ENCODE measurements at regions not wholly inside any gene's neighbourhood (a gene's known extent, or its start where the extent isn't known, plus 50 kb on each side); places are given as distances from the start of the nearest gene placed in this dataset.

GRCh38 chr1:244937099-244937498 lies 72.8 kb upstream of the HNRNPU start:
- no peaks in the 10 kb centered on the region for H4K20me1 ChIP-seq (ENCODE audit: insufficient read depth, poor library complexity, severe bottlenecking)
- no peaks in the 10 kb centered on the region for H3K9me3 ChIP-seq (ENCODE audit: low read depth)
- H3K79me2 ChIP-seq, result no peaks in the 10 kb centered on the region
- TF ChIP-seq EZH2 (IDR thresholded peaks at IDR 0.05; ENCODE audit: borderline replicate concordance), result no peak
- TF ChIP-seq EZH2phosphoT487 (IDR thresholded peaks at IDR 0.05; ENCODE audit: low read depth, severe bottlenecking, unreplicated experiment), result no peak
- TF ChIP-seq, protein P1, sequence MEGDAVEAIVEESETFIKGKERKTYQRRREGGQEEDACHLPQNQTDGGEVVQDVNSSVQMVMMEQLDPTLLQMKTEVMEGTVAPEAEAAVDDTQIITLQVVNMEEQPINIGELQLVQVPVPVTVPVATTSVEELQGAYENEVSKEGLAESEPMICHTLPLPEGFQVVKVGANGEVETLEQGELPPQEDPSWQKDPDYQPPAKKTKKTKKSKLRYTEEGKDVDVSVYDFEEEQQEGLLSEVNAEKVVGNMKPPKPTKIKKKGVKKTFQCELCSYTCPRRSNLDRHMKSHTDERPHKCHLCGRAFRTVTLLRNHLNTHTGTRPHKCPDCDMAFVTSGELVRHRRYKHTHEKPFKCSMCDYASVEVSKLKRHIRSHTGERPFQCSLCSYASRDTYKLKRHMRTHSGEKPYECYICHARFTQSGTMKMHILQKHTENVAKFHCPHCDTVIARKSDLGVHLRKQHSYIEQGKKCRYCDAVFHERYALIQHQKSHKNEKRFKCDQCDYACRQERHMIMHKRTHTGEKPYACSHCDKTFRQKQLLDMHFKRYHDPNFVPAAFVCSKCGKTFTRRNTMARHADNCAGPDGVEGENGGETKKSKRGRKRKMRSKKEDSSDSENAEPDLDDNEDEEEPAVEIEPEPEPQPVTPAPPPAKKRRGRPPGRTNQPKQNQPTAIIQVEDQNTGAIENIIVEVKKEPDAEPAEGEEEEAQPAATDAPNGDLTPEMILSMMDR (IDR thresholded peaks at IDR 0.05; ENCODE audit: poor library complexity), result no peak
- no peak overlapping the region for H3K4me3 ChIP-seq
- no peaks in the 10 kb centered on the region for H3K4me1 ChIP-seq (ENCODE audit: insufficient read depth)
- no peaks in the 10 kb centered on the region for H3K9me2 ChIP-seq (replicated peaks; ENCODE audit: insufficient read depth)
- no peak overlapping the region for H3K4me2 ChIP-seq
- no peak overlapping the region for H3K27ac ChIP-seq
- H3K36me3 ChIP-seq (replicated peaks; ENCODE audit: insufficient read depth, low read depth), result no peaks in the 10 kb centered on the region
- no peaks in the 10 kb centered on the region for H3K27me3 ChIP-seq
- no peak for DNase-seq (ENCODE audit: low spot score)
- no peak overlapping the region for H2AFZ ChIP-seq

- Histone ChIP-seq H3K27me3 (peaks cover 5% of the 10 kb centered on the region), H3K4me3 (no peak overlapping the region), H3K4me1 (ENCODE audit: insufficient read depth) (no peaks in the 10 kb centered on the region), H3K4me2 (no peak overlapping the region), H3K36me3 (replicated peaks; ENCODE audit: insufficient read depth, low read depth) (no peaks in the 10 kb centered on the region), H3K27ac (no peak overlapping the region), H4K20me1 (ENCODE audit: insufficient read depth, poor library complexity, severe bottlenecking) (no peaks in the 10 kb centered on the region), H3K9me3 (ENCODE audit: low read depth) (no peaks in the 10 kb centered on the region), H3K9me2 (replicated peaks; ENCODE audit: insufficient read depth) (no peaks in the 10 kb centered on the region), H2AFZ (no peak overlapping the region), H3K79me2 (no peaks in the 10 kb centered on the region)
- DNase-seq (ENCODE audit: low spot score), result no peak
- WGBS (ENCODE audit: low lambda C conversion rate, missing lambda C conversion rate), result 70% methylated on average over 4 of the region's 4 CpGs
- TF ChIP-seq EZH2phosphoT487 (IDR thresholded peaks at IDR 0.05; ENCODE audit: low read depth, severe bottlenecking, unreplicated experiment) (no peak), EZH2 (IDR thresholded peaks at IDR 0.05; ENCODE audit: borderline replicate concordance) (no peak)
- TF ChIP-seq, protein P1 (IDR thresholded peaks at IDR 0.05; ENCODE audit: poor library complexity), result no peak
These were observed 56.8 kb upstream of the HNRNPU start for GRCh38 chr1:244920911-244921761.

DNA sequence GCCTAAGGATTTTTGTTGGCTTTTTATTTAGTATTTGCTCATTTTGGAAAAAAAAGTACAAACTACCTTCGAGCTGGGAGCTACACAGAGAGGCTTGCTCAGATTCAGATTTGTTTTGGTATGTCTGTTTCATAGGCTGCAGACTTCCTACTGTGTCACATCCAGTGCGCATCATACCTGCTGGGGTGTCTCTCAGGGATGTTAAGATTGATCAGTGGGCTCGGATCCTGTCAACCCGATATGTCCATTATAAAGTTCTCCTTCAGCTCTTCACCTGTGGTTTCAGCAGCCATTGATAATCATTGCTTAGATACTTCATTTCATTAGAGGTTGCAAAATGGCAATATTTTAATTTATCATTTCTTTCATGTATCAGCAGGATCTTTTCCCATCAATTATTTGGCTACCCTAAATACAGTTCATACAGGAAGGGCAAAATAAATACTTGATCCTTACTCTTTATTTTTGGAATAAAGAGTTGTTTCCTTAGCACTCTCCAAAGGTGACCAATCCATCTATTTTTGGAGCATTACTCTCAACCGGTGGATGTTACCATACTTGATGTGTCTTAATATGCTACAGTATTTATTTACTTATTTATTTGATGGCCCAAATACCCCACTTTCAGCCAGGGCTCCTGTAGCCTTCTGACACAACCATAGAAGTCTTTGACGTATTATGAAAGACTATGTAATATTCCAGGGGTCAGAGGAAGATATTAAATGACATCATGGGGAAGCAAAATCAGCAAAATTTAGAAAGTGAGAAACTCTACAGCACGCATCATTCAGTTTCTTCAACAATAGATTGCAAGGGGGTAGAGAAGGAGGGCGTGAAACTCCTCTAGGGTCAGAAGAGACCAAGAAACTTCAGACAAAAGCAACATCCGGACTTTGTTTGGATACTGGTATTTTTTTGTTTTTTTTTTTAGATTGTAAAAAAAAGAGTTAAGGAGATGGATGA lies 55.3 kb upstream of the HNRNPU start:
- H3K9me2 ChIP-seq (replicated peaks; ENCODE audit: insufficient read depth), result no peaks in the 10 kb centered on the region
- H3K4me3 ChIP-seq, result peak overlapping the region; percentile 77
- no peaks in the 10 kb centered on the region for H3K9me3 ChIP-seq (ENCODE audit: low read depth)
- 73% methylated on average over 9 of the region's 9 CpGs for WGBS (ENCODE audit: low lambda C conversion rate, missing lambda C conversion rate)
- H4K20me1 ChIP-seq (ENCODE audit: insufficient read depth, poor library complexity, severe bottlenecking), result no peaks in the 10 kb centered on the region
- DNase-seq (ENCODE audit: low spot score), result no peak
- H2AFZ ChIP-seq, result no peak overlapping the region
- peak overlapping the region; percentile 95 for H3K4me2 ChIP-seq
- H3K36me3 ChIP-seq (replicated peaks; ENCODE audit: insufficient read depth, low read depth), result no peaks in the 10 kb centered on the region
- TF ChIP-seq, protein P1 (IDR thresholded peaks at IDR 0.05; ENCODE audit: poor library complexity), result no peak
- no peak for TF ChIP-seq EZH2phosphoT487 (IDR thresholded peaks at IDR 0.05; ENCODE audit: low read depth, severe bottlenecking, unreplicated experiment)
- no peak for TF ChIP-seq EZH2 (IDR thresholded peaks at IDR 0.05; ENCODE audit: borderline replicate concordance)
- H3K4me1 ChIP-seq (ENCODE audit: insufficient read depth), result no peaks in the 10 kb centered on the region
- peaks cover 5% of the 10 kb centered on the region for H3K27me3 ChIP-seq
- H3K27ac ChIP-seq, result no peak overlapping the region
- no peaks in the 10 kb centered on the region for H3K79me2 ChIP-seq

Data from hepatocyte (in vitro differentiated cells).